ENCODE measurements at regions not wholly inside any gene's neighbourhood (a gene's known extent, or its start where the extent isn't known, plus 50 kb on each side); places are given as distances from the start of the nearest gene placed in this dataset.

GRCh38 chr5:93151121-93151520 is 429.9 kb downstream of the NR2F1-AS1 start:
- TF ChIP-seq CTCF (IDR thresholded peaks at IDR 0.05; ENCODE audit: control extremely low read depth, extremely low read depth, low read depth, missing control alignments) = no peak
- DNase-seq (ENCODE audit: extremely low spot score) = no peak
- POLR2A ChIA-PET = no interaction called here
- CTCF ChIA-PET = interaction anchor here (1.3 kb wide), 1 partner anchor 20 kb away, joined by 3 read pairs; no protein-coding TSS in a partner anchor

GRCh38 chr5:93150311-93151012 is 430.6 kb downstream of the NR2F1-AS1 start:
- TF ChIP-seq CTCF (IDR thresholded peaks at IDR 0.05; ENCODE audit: control extremely low read depth, extremely low read depth, low read depth, missing control alignments) = no peak

GRCh38 chr5:93145767-93146166 is 435.3 kb downstream of the NR2F1-AS1 start:
- DNase-seq (ENCODE audit: extremely low spot score) = no peak
- ChIA-PET POLR2A (no interaction called here), CTCF (interaction anchor here (1.1 to 1.3 kb wide), 2 partner anchors 18 to 20 kb away, joined by 3 read pairs; no protein-coding TSS in a partner anchor)
- TF ChIP-seq CTCF (IDR thresholded peaks at IDR 0.05; ENCODE audit: control extremely low read depth, extremely low read depth, low read depth, missing control alignments) = no peak

More at GRCh38 chr5:93150311-93151012, 430.6 kb downstream of the NR2F1-AS1 start:
- ChIA-PET CTCF (no interaction called here), POLR2A (interaction anchor here (0.5 kb wide), 1 partner anchor 442 kb away, joined by 4 read pairs; no protein-coding TSS in a partner anchor)
- no peak for DNase-seq (ENCODE audit: extremely low spot score)

- TF ChIP-seq CTCF (IDR thresholded peaks at IDR 0.05; ENCODE audit: control extremely low read depth, extremely low read depth, low read depth, missing control alignments) = no peak
- no peak for DNase-seq (ENCODE audit: extremely low spot score)
- POLR2A ChIA-PET = no interaction called here
- CTCF ChIA-PET = interaction anchor here (1.3 kb wide), 1 partner anchor 19 kb away, joined by 3 read pairs; no protein-coding TSS in a partner anchor
These were observed 436.0 kb downstream of the NR2F1-AS1 start for GRCh38 chr5:93145019-93145418.

- TF ChIP-seq CTCF (IDR thresholded peaks at IDR 0.05; ENCODE audit: control extremely low read depth, extremely low read depth, low read depth, missing control alignments) = no peak
- POLR2A ChIA-PET = no interaction called here
- no peak for DNase-seq (ENCODE audit: extremely low spot score)
- CTCF ChIA-PET = interaction anchor here (1.0 to 1.7 kb wide), 3 partner anchors 11 to 13 kb away, joined by 4 to 8 read pairs (median 4); no protein-coding TSS in a partner anchor
These were observed 439.1 kb downstream of the NR2F1-AS1 start for GRCh38 chr5:93141969-93142368.

- DNase-seq (ENCODE audit: extremely low spot score) = no peak
- no peak for TF ChIP-seq CTCF (IDR thresholded peaks at IDR 0.05; ENCODE audit: control extremely low read depth, extremely low read depth, low read depth, missing control alignments)
- POLR2A ChIA-PET = no interaction called here
- CTCF ChIA-PET = interaction anchor here (0.6 to 2.2 kb wide), 5 partner anchors 9 to 1064 kb away, joined by 3 to 8 read pairs (median 3); no protein-coding TSS in a partner anchor
These were observed 450.2 kb downstream of the NR2F1-AS1 start for GRCh38 chr5:93130624-93131490.

Measured in GM10248 (cell line).